H7 (cell line): ENCODE measurements at regions not wholly inside any gene's neighbourhood (a gene's known extent, or its start where the extent isn't known, plus 50 kb on each side); places are given as distances from the start of the nearest gene placed in this dataset.

Source experiments
- DNase-seq: peaks from one replicate; pipeline ENCODE4 v3.0.0; 2012
- H3K27me3 ChIP-seq: 2 replicates; pipeline ENCODE4 v1.6.0; 2011; ENCODE audit warnings: mild to moderate bottlenecking, low read length; ENCODE audit not compliant: control insufficient read depth, insufficient read depth
- H3K36me3 ChIP-seq: replicated peaks from 2 replicates; pipeline ENCODE4 v1.5.1; 2011; ENCODE audit warnings: low read length; ENCODE audit not compliant: control insufficient read depth, insufficient read depth
- H3K4me3 ChIP-seq: 2 replicates; pipeline ENCODE4 v1.5.1; 2011; ENCODE audit warnings: low read depth, mild to moderate bottlenecking, control low read depth, low read length, moderate library complexity; ENCODE audit not compliant: insufficient read depth

- no peaks in the 10 kb centered on the region for H3K27me3 ChIP-seq
- no peak for DNase-seq
- no peak overlapping the region for H3K4me3 ChIP-seq
- H3K36me3 ChIP-seq, result no peaks in the 10 kb centered on the region
Observed at GRCh38 chr9:13426606-13427005, 147.1 kb upstream of the MPDZ start.

GRCh38 chr9:13424872-13425271 lies 145.4 kb upstream of the MPDZ start:
- Histone ChIP-seq H3K27me3 (no peaks in the 10 kb centered on the region), H3K36me3 (no peaks in the 10 kb centered on the region), H3K4me3 (no peak overlapping the region)
- DNase-seq, result no peak

- no peaks in the 10 kb centered on the region for H3K36me3 ChIP-seq
- H3K27me3 ChIP-seq, result no peaks in the 10 kb centered on the region
- no peak for DNase-seq
- no peak overlapping the region for H3K4me3 ChIP-seq
Observed at GRCh38 chr9:13424204-13424603, 144.7 kb upstream of the MPDZ start.

- no peaks in the 10 kb centered on the region for H3K36me3 ChIP-seq
- DNase-seq, result no peak
- H3K27me3 ChIP-seq, result no peaks in the 10 kb centered on the region
Observed at GRCh38 chr9:13414349-13414748, 134.9 kb upstream of the MPDZ start.

GRCh38 chr9:13412331-13412730 lies 132.8 kb upstream of the MPDZ start:
- Histone ChIP-seq H3K4me3 (no peak overlapping the region), H3K36me3 (no peaks in the 10 kb centered on the region), H3K27me3 (no peaks in the 10 kb centered on the region)
- DNase-seq, result no peak

More at GRCh38 chr9:13414349-13414748, 134.9 kb upstream of the MPDZ start:
- H3K4me3 ChIP-seq, result no peak overlapping the region

- DNase-seq, result no peak
Observed at GRCh38 chr9:13411791-13412190, 132.3 kb upstream of the MPDZ start.

GRCh38 chr9:13410566-13411031 lies 131.1 kb upstream of the MPDZ start:
- Histone ChIP-seq H3K36me3 (no peaks in the 10 kb centered on the region), H3K27me3 (no peaks in the 10 kb centered on the region), H3K4me3 (no peak overlapping the region)
- DNase-seq, result no peak

More at GRCh38 chr9:13411791-13412190, 132.3 kb upstream of the MPDZ start:
- Histone ChIP-seq H3K27me3 (no peaks in the 10 kb centered on the region), H3K36me3 (no peaks in the 10 kb centered on the region), H3K4me3 (no peak overlapping the region)

- no peaks in the 10 kb centered on the region for H3K36me3 ChIP-seq
- H3K27me3 ChIP-seq, result no peaks in the 10 kb centered on the region
- no peak for DNase-seq
- no peak overlapping the region for H3K4me3 ChIP-seq
Observed at GRCh38 chr9:13397661-13398060, 118.2 kb upstream of the MPDZ start.

GRCh38 chr9:13397220-13397619 lies 117.7 kb upstream of the MPDZ start:
- Histone ChIP-seq H3K27me3 (no peaks in the 10 kb centered on the region), H3K4me3 (no peak overlapping the region), H3K36me3 (no peaks in the 10 kb centered on the region)
- DNase-seq, result no peak

- Histone ChIP-seq H3K27me3 (no peaks in the 10 kb centered on the region), H3K36me3 (no peaks in the 10 kb centered on the region), H3K4me3 (no peak overlapping the region)
- no peak for DNase-seq
Observed at GRCh38 chr9:13396418-13396817, 116.9 kb upstream of the MPDZ start.

- no peaks in the 10 kb centered on the region for H3K36me3 ChIP-seq
- no peaks in the 10 kb centered on the region for H3K27me3 ChIP-seq
- no peak overlapping the region for H3K4me3 ChIP-seq
- no peak for DNase-seq
Observed at GRCh38 chr9:13395156-13395555, 115.7 kb upstream of the MPDZ start.

GRCh38 chr9:13388157-13388556 lies 108.7 kb upstream of the MPDZ start:
- no peak for DNase-seq
- H3K36me3 ChIP-seq, result no peaks in the 10 kb centered on the region
- H3K4me3 ChIP-seq, result no peak overlapping the region
- H3K27me3 ChIP-seq, result no peaks in the 10 kb centered on the region

GRCh38 chr9:13387734-13388067 lies 108.2 kb upstream of the MPDZ start:
- no peaks in the 10 kb centered on the region for H3K27me3 ChIP-seq
- no peak overlapping the region for H3K4me3 ChIP-seq
- no peaks in the 10 kb centered on the region for H3K36me3 ChIP-seq
- no peak for DNase-seq

- H3K4me3 ChIP-seq, result no peak overlapping the region
- no peak for DNase-seq
Observed at GRCh38 chr9:13386935-13387733, 107.6 kb upstream of the MPDZ start.

GRCh38 chr9:13386316-13386715 lies 106.8 kb upstream of the MPDZ start:
- Histone ChIP-seq H3K36me3 (no peaks in the 10 kb centered on the region), H3K4me3 (no peak overlapping the region), H3K27me3 (no peaks in the 10 kb centered on the region)
- no peak for DNase-seq

More at GRCh38 chr9:13386935-13387733, 107.6 kb upstream of the MPDZ start:
- Histone ChIP-seq H3K36me3 (no peaks in the 10 kb centered on the region), H3K27me3 (no peaks in the 10 kb centered on the region)

GRCh38 chr9:13383855-13384254 lies 104.4 kb upstream of the MPDZ start:
- H3K4me3 ChIP-seq, result no peak overlapping the region
- H3K36me3 ChIP-seq, result no peaks in the 10 kb centered on the region
- no peak for DNase-seq
- no peaks in the 10 kb centered on the region for H3K27me3 ChIP-seq
